H9 (cell line): ENCODE measurements at regions not wholly inside any gene's neighbourhood (a gene's known extent, or its start where the extent isn't known, plus 50 kb on each side); places are given as distances from the start of the nearest gene placed in this dataset.
"Not testable (repeated sequence)": the region's sequence is repeated elsewhere in the genome, so short reads cannot be mapped to it uniquely, and the experiment has no call there.

Experiments used
- DNase-seq: peaks from one replicate; pipeline ENCODE4 v3.0.0-alpha.2; 2017
- H2AFZ ChIP-seq: one replicate; pipeline ENCODE4 v1.6.1; 2013; ENCODE audit warnings: mild to moderate bottlenecking, low read length, control low read depth, moderate library complexity
- H2AK5ac ChIP-seq: 2 replicates; pipeline ENCODE4 v1.6.1; 2013; ENCODE audit warnings: low read length, control low read depth, mixed read lengths; ENCODE audit not compliant: insufficient read length
- H2BK120ac ChIP-seq: one replicate; pipeline ENCODE4 v1.6.1; 2013; ENCODE audit warnings: low read depth, mild to moderate bottlenecking, low read length, control low read depth, inconsistent platforms; ENCODE audit not compliant: poor library complexity, severe bottlenecking
- H2BK12ac ChIP-seq: 2 replicates; pipeline ENCODE4 v1.6.1; 2013; ENCODE audit warnings: low read length, control low read depth, mixed read lengths, low read depth; ENCODE audit not compliant: insufficient read length
- H2BK15ac ChIP-seq: 2 replicates; pipeline ENCODE4 v1.6.1; 2013; ENCODE audit warnings: low read depth, low read length, control low read depth
- H2BK20ac ChIP-seq: one replicate; pipeline ENCODE4 v1.6.1; 2013; ENCODE audit warnings: low read depth, mild to moderate bottlenecking, low read length, control low read depth, inconsistent platforms; ENCODE audit not compliant: poor library complexity, severe bottlenecking
- H2BK5ac ChIP-seq: 2 replicates; pipeline ENCODE4 v1.6.1; 2013; ENCODE audit warnings: low read length, control low read depth, mixed read lengths; ENCODE audit not compliant: insufficient read length
- H3K14ac ChIP-seq: 2 replicates; pipeline ENCODE4 v1.6.1; 2013; ENCODE audit warnings: low read length, control low read depth; ENCODE audit not compliant: insufficient read depth
- H3K18ac ChIP-seq: 2 replicates; pipeline ENCODE4 v1.6.1; 2013; ENCODE audit warnings: low read depth, mild to moderate bottlenecking, mixed read lengths, low read length, control low read depth; ENCODE audit not compliant: insufficient read length
- H3K23ac ChIP-seq: 2 replicates; pipeline ENCODE4 v1.6.1; 2013; ENCODE audit warnings: low read length, control low read depth, mixed read lengths, low read depth; ENCODE audit not compliant: insufficient read length
- H3K23me2 ChIP-seq: 2 replicates; pipeline ENCODE4 v1.6.1; 2013; ENCODE audit warnings: low read depth, mild to moderate bottlenecking, mixed read lengths, low read length, control low read depth; ENCODE audit not compliant: insufficient read length, poor library complexity, severe bottlenecking
- H3K27ac ChIP-seq: 2 replicates; pipeline ENCODE4 v1.5.1; 2013; ENCODE audit warnings: low read length, control low read depth, mixed read lengths, low read depth; ENCODE audit not compliant: insufficient read length
- H3K27me3 ChIP-seq: 2 replicates; pipeline ENCODE4 v1.6.1; 2013; ENCODE audit warnings: low read length, control low read depth, inconsistent platforms; ENCODE audit not compliant: insufficient read depth
- H3K4ac ChIP-seq: 2 replicates; pipeline ENCODE4 v1.6.1; 2013; ENCODE audit warnings: low read depth, mild to moderate bottlenecking, control low read depth, inconsistent platforms, low read length, moderate library complexity
- H3K4me1 ChIP-seq: 2 replicates; pipeline ENCODE4 v1.6.1; 2013; ENCODE audit warnings: low read length, control low read depth, inconsistent platforms; ENCODE audit not compliant: insufficient read depth
- H3K4me2 ChIP-seq: 2 replicates; pipeline ENCODE4 v1.6.1; 2013; ENCODE audit warnings: low read length, control low read depth, mixed read lengths; ENCODE audit not compliant: insufficient read length, insufficient read depth
- H3K56ac ChIP-seq: 2 replicates; pipeline ENCODE4 v1.6.1; 2013; ENCODE audit warnings: low read depth, mild to moderate bottlenecking, mixed read lengths, low read length, control low read depth; ENCODE audit not compliant: insufficient read length
- H3K79me1 ChIP-seq: 2 replicates; pipeline ENCODE4 v1.6.1; 2013; ENCODE audit warnings: low read depth, mild to moderate bottlenecking, moderate library complexity, low read length, control low read depth, inconsistent platforms; ENCODE audit not compliant: insufficient read depth, poor library complexity, severe bottlenecking
- H3K79me2 ChIP-seq: 2 replicates; pipeline ENCODE4 v1.6.1; 2013; ENCODE audit warnings: low read length, control low read depth, inconsistent platforms; ENCODE audit not compliant: insufficient read depth
- H3K9ac ChIP-seq: 2 replicates; pipeline ENCODE4 v1.6.1; 2013; ENCODE audit warnings: low read length, control low read depth, mixed read lengths; ENCODE audit not compliant: insufficient read length; ENCODE audit errors: extremely low read depth
- H3K9me3 ChIP-seq: one replicate; pipeline ENCODE4 v1.6.1; 2013; ENCODE audit warnings: low read depth, low read length, inconsistent platforms; ENCODE audit not compliant: control insufficient read depth
- H3T11ph ChIP-seq: one replicate; pipeline ENCODE4 v1.6.1; 2013; ENCODE audit warnings: mild to moderate bottlenecking, low read length, control low read depth, inconsistent platforms
- H4K20me1 ChIP-seq: one replicate; pipeline ENCODE4 v1.6.1; 2013; ENCODE audit not compliant: control insufficient read depth, insufficient read length, insufficient read depth
- H4K5ac ChIP-seq: 2 replicates; pipeline ENCODE4 v1.6.1; 2013; ENCODE audit warnings: low read depth, mild to moderate bottlenecking, mixed read lengths, low read length, control low read depth; ENCODE audit not compliant: insufficient read length
- H4K8ac ChIP-seq: replicated peaks from 2 replicates; pipeline ENCODE4 v1.6.1; 2013; ENCODE audit warnings: low read length, control low read depth, mixed read lengths, low read depth; ENCODE audit not compliant: insufficient read length
- H4K91ac ChIP-seq: 2 replicates; pipeline ENCODE4 v1.6.1; 2013; ENCODE audit warnings: low read depth, mild to moderate bottlenecking, moderate library complexity, mixed read lengths, low read length, control low read depth; ENCODE audit not compliant: insufficient read length
- H3K27ac Mint-ChIP-seq, 3 experiments: 2 replicates in 2 of 3; 3 replicates in 1 of 3; pipeline ENCODE4 v1.8.0; 2020 to 2021; ENCODE audit warnings: mixed read lengths in 3 of 3, mild to moderate bottlenecking in 1 of 3, moderate library complexity in 1 of 3
- H3K27me3 Mint-ChIP-seq: 2 replicates; pipeline ENCODE4 v1.8.0; 2021; ENCODE audit warnings: low read depth, mild to moderate bottlenecking, moderate library complexity, mixed read lengths
- H3K36me3 Mint-ChIP-seq, 3 experiments: 2 replicates in 2 of 3; 3 replicates in 1 of 3; pipeline ENCODE4 v1.8.0; 2020 to 2021; ENCODE audit warnings: low read depth in 3 of 3, mixed read lengths in 3 of 3; ENCODE audit not compliant: insufficient read depth in 1 of 3
- H3K4me1 Mint-ChIP-seq, 2 experiments: 2 replicates each; pipeline ENCODE4 v1.8.0; 2020; ENCODE audit warnings: mixed read lengths in 2 of 2
- H3K4me3 Mint-ChIP-seq, 2 experiments: 2 replicates in 1 of 2; 3 replicates in 1 of 2; pipeline ENCODE4 v1.8.0; 2020 to 2021; ENCODE audit warnings: mild to moderate bottlenecking in 2 of 2, mixed read lengths in 2 of 2, moderate library complexity in 1 of 2
- H3K9me3 Mint-ChIP-seq, 2 experiments: 2 replicates in 1 of 2; 3 replicates in 1 of 2; pipeline ENCODE4 v1.8.0; 2020; ENCODE audit warnings: mild to moderate bottlenecking in 2 of 2, mixed read lengths in 2 of 2, moderate library complexity in 1 of 2
- CTCF ChIP-seq: fragments of 200-600 bp; sonication (generic); conservative IDR thresholded peaks from 3 replicates; pipeline ENCODE4 v1.8.0; 2021; ENCODE audit warnings: antibody characterized with exemption, mild to moderate bottlenecking
- WGBS: extraction: QIAGEN DNeasy Blood & Tissue Kit; methylation state at CpG from one replicate; pipeline ENCODE4 v1.1.7; 2013; ENCODE audit warnings: missing lambda C conversion rate, low lambda C conversion rate, mixed read lengths; ENCODE audit not compliant: insufficient read length; ENCODE audit errors: extremely low coverage; 5-methylcytosine and 5-hydroxymethylcytosine counted together

GRCh38 chr3:5366746-5367145, 179.2 kb downstream of the EDEM1 start:
- H3K79me2 ChIP-seq = no peaks in the 10 kb centered on the region
- no peak overlapping the region for H3K4me3 Mint-ChIP-seq
- H2BK12ac ChIP-seq = no peak overlapping the region
- H3K9me3 ChIP-seq = no peaks in the 10 kb centered on the region
- H3K27ac Mint-ChIP-seq = no peak overlapping the region
- H3K4me2 ChIP-seq = no peak overlapping the region
- no peaks in the 10 kb centered on the region for H3K79me1 ChIP-seq
- no peak overlapping the region for H3K4ac ChIP-seq
- no peak overlapping the region for H3K56ac ChIP-seq
- H3K4me1 ChIP-seq = no peaks in the 10 kb centered on the region
- no peak overlapping the region for H2BK20ac ChIP-seq
- no peak overlapping the region for H4K91ac ChIP-seq
- no peak overlapping the region for H3K18ac ChIP-seq
- H2BK5ac ChIP-seq = no peak overlapping the region
- DNase-seq = no peak
- no peak overlapping the region for H3K27ac ChIP-seq
- H3T11ph ChIP-seq = no peak overlapping the region
- no peak for TF ChIP-seq CTCF
- H3K23ac ChIP-seq = no peak overlapping the region
- no peak overlapping the region for H3K14ac ChIP-seq
- no peak overlapping the region for H2AK5ac ChIP-seq
- H2BK120ac ChIP-seq = no peak overlapping the region
- H4K20me1 ChIP-seq = no peaks in the 10 kb centered on the region
- H3K36me3 Mint-ChIP-seq = no peaks in the 10 kb centered on the region
- no peak overlapping the region for H4K5ac ChIP-seq
- no peaks in the 10 kb centered on the region for H3K23me2 ChIP-seq
- H3K9ac ChIP-seq = no peak overlapping the region
- no peaks in the 10 kb centered on the region; the same call in 1 of the 2 replicates for H3K27me3 Mint-ChIP-seq
- H2BK15ac ChIP-seq = no peak overlapping the region
- H3K27me3 ChIP-seq = no peaks in the 10 kb centered on the region
- H4K8ac ChIP-seq = no peak overlapping the region
- no peaks in the 10 kb centered on the region for H3K4me1 Mint-ChIP-seq
- peaks cover 0 to 7% of the 10 kb centered on the region in 2 experiments; a peak in 3 of 5 replicates for H3K9me3 Mint-ChIP-seq
- no peak overlapping the region for H2AFZ ChIP-seq

GRCh38 chr3:5371555-5371954, 184.0 kb downstream of the EDEM1 start:
- not testable (repeated sequence) for H3K9ac ChIP-seq, H3K4me1 ChIP-seq, H3K18ac ChIP-seq, DNase-seq, H3K56ac ChIP-seq, H3K14ac ChIP-seq, H3K4me2 ChIP-seq, H2BK12ac ChIP-seq, H2BK15ac ChIP-seq, H2BK5ac ChIP-seq, H3K4me1 Mint-ChIP-seq, H2BK20ac ChIP-seq, H3K23ac ChIP-seq, H4K8ac ChIP-seq, H3K79me1 ChIP-seq, H3K9me3 ChIP-seq, H3K27me3 ChIP-seq, H3K27ac Mint-ChIP-seq, H3K36me3 Mint-ChIP-seq, H2BK120ac ChIP-seq, H4K5ac ChIP-seq, H2AFZ ChIP-seq, H3T11ph ChIP-seq, H3K4ac ChIP-seq, H3K23me2 ChIP-seq, H4K91ac ChIP-seq, H2AK5ac ChIP-seq, H3K4me3 Mint-ChIP-seq, H3K79me2 ChIP-seq, H4K20me1 ChIP-seq, H3K27me3 Mint-ChIP-seq, H3K27ac ChIP-seq
- peaks cover 2 to 10% of the 10 kb centered on the region in 2 experiments; a peak in 3 of 5 replicates for H3K9me3 Mint-ChIP-seq
- WGBS = no CpG with 5 or more reads among the region's 2 CpGs
